K562 (cell line): ENCODE measurements at regions not wholly inside any gene's neighbourhood (a gene's known extent, or its start where the extent isn't known, plus 50 kb on each side); places are given as distances from the start of the nearest gene placed in this dataset.

ENCODE experiments used
- ATAC-seq: fragments of 200-7000 bp; cut with Tn5 transposase; 3 replicates; pipeline ENCODE4 v1.9.1; 2020; ENCODE audit warnings: moderate library complexity
- BruUV-seq: library from RNA; stranded (reverse); fragments of 400-500 nt; replicated peaks from 2 replicates; lab custom pipeline; 2021; lab: Mats Ljungman, UMichigan
- CTCF ChIA-PET: fragments of 300-600 bp; formaldehyde crosslinking; extraction: SDS; loops from one replicate; lab custom pipeline; 2021; ENCODE audit warnings: low intra/inter-chr PET ratio; lab: Yijun Ruan, JAX
- POLR2A ChIA-PET: fragments of 300-600, 350-650 bp; sonication (Branson Sonifier 250); formaldehyde crosslinking; extraction: SDS; loops from one replicate; lab custom pipeline; 2021; ENCODE audit warnings: antibody characterized with exemption, inconsistent platforms; lab: Yijun Ruan, JAX
- DNase-seq, 4 experiments: peaks; one replicate each; pipeline versions ENCODE4 v3.0.0 to v3.0.0-alpha.2; 2011 to 2018; ENCODE audit warnings: low spot score in 3 of 4, mixed read lengths in 3 of 4; ENCODE audit errors: extremely low read depth in 1 of 4
- FAIRE-seq: peaks from 2 replicates; lab custom pipeline; 2011; peaks lifted over from hg19 to GRCh38; lab: Jason Lieb, UNC
- H2AFZ ChIP-seq: 2 replicates; pipeline ENCODE4 v1.6.0; 2011; ENCODE audit warnings: low read depth, low read length, control low read depth, inconsistent platforms
- H3K27ac ChIP-seq: fragments of 200-600 bp; 3 replicates; pipeline ENCODE4 v1.8.0; 2011; ENCODE audit warnings: low read depth, mild to moderate bottlenecking, control low read depth, inconsistent platforms, low read length, moderate library complexity, mixed read lengths; ENCODE audit errors: extremely low read depth
- H3K27me3 ChIP-seq, 2 experiments: fragments of 300-600 bp in 1 of 2; 2 replicates in 1 of 2; 3 replicates in 1 of 2; pipeline versions ENCODE4 v1.6.0 to v1.8.0; 2011; ENCODE audit warnings: inconsistent platforms in 2 of 2, low read length in 2 of 2, mild to moderate bottlenecking in 1 of 2, mixed read lengths in 1 of 2, moderate library complexity in 1 of 2; ENCODE audit not compliant: control insufficient read depth in 2 of 2, insufficient read depth in 2 of 2
- H3K36me3 ChIP-seq: fragments of 300-600 bp; 3 replicates; pipeline ENCODE4 v1.8.0; 2011; ENCODE audit warnings: mild to moderate bottlenecking, low read length, inconsistent platforms; ENCODE audit not compliant: control insufficient read depth, insufficient read depth
- H3K4me1 ChIP-seq, 2 experiments: fragments of 200-600 bp in 1 of 2; replicated peaks in 1 of 2; 2 replicates in 1 of 2; 3 replicates in 1 of 2; pipeline versions ENCODE4 v1.5.1 to v1.8.0; 2011; ENCODE audit warnings: inconsistent platforms in 2 of 2, low read length in 2 of 2, mild to moderate bottlenecking in 1 of 2, mixed read lengths in 1 of 2, moderate library complexity in 1 of 2; ENCODE audit not compliant: control insufficient read depth in 2 of 2, insufficient read depth in 2 of 2
- H3K4me2 ChIP-seq: 2 replicates; pipeline ENCODE4 v1.6.1; 2011; ENCODE audit warnings: low read length, control low read depth, inconsistent platforms, mixed read lengths; ENCODE audit not compliant: insufficient read depth
- H3K4me3 ChIP-seq: fragments of 200-600 bp; sonication (generic), shearing (Covaris generic); 2 replicates; pipeline ENCODE4 v1.5.1; 2016; ENCODE audit warnings: control low read depth, inconsistent platforms
- H3K79me2 ChIP-seq: fragments of 200-600 bp; 3 replicates; pipeline ENCODE4 v1.8.0; 2011; ENCODE audit warnings: low read length, inconsistent platforms; ENCODE audit not compliant: control insufficient read depth, insufficient read depth
- H3K9ac ChIP-seq, 2 experiments: 2 replicates each; pipeline versions ENCODE4 v1.6.0 to v1.6.1; 2011; ENCODE audit warnings: low read depth in 2 of 2, low read length in 2 of 2, control low read depth in 1 of 2, inconsistent platforms in 1 of 2, mild to moderate bottlenecking in 1 of 2, mixed read lengths in 1 of 2; ENCODE audit not compliant: insufficient read depth in 1 of 2
- H3K9me1 ChIP-seq: one replicate; pipeline ENCODE4 v1.6.0; 2011; ENCODE audit warnings: inconsistent platforms, mild to moderate bottlenecking, low read length, moderate library complexity; ENCODE audit not compliant: control insufficient read depth, insufficient read depth
- H3K9me3 ChIP-seq: replicated peaks from 2 replicates; pipeline ENCODE4 v1.5.1; 2011; ENCODE audit warnings: low read depth, low read length, inconsistent platforms; ENCODE audit not compliant: control insufficient read depth, insufficient read depth
- H4K20me1 ChIP-seq: replicated peaks from 2 replicates; pipeline ENCODE4 v1.6.1; 2011; ENCODE audit warnings: low read length, inconsistent platforms, mixed read lengths; ENCODE audit not compliant: control insufficient read depth, insufficient read depth
- EWSR1 ChIP-seq: fragments of 450-650 bp; IDR thresholded peaks from 2 replicates; pipeline ENCODE4 v1.6.1; 2018; ENCODE audit warnings: borderline replicate concordance, mild to moderate bottlenecking, low read depth, moderate library complexity; ENCODE audit not compliant: partially characterized antibody
- MYBL2 ChIP-seq, 2 experiments: fragments of 450-650 bp in 1 of 2; sonication (generic) in 1 of 2; formaldehyde crosslinking in 1 of 2; IDR thresholded peaks; 2 replicates each; pipeline versions ENCODE4 v1.6.1 to v1.8.1; 2017 to 2022; ENCODE audit warnings: borderline replicate concordance in 1 of 2, inconsistent platforms in 1 of 2, low read depth in 1 of 2, mild to moderate bottlenecking in 1 of 2, missing genetic modification reagents in 1 of 2, moderate library complexity in 1 of 2
- NFRKB ChIP-seq: fragments of 450-650 bp; IDR thresholded peaks from 2 replicates; pipeline ENCODE4 v1.6.1; 2016; ENCODE audit warnings: low read depth
- RNF219 ChIP-seq: fragments of 250-450 bp; sonication (Bioruptor Pico); IDR thresholded peaks from 2 replicates; pipeline ENCODE4 v1.5.0; 2022; ENCODE audit warnings: mild to moderate bottlenecking
- THAP7 ChIP-seq: fragments of 250-450 bp; sonication (Bioruptor Pico); IDR thresholded peaks from 2 replicates; pipeline ENCODE4 v1.5.0; 2021
- ZNF511 ChIP-seq: sonication (generic); formaldehyde crosslinking; IDR thresholded peaks from 2 replicates; pipeline ENCODE4 v1.8.0; 2022; ENCODE audit warnings: mild to moderate bottlenecking, missing genetic modification reagents
- WGBS: fragments of 100-300 bp; shearing (Covaris generic); methylation state at CpG from one replicate; pipeline ENCODE4 v1.1.6; 2016; ENCODE audit warnings: low coverage, mixed read lengths; ENCODE audit not compliant: insufficient coverage; ENCODE audit errors: missing lambda C conversion rate; 5-methylcytosine and 5-hydroxymethylcytosine counted together
- in situ Hi-C: fragments of 300-500 bp; cut with MboI; formaldehyde crosslinking; loops from 4 replicates; pipeline ENCODE4 v1.15.0; 2018; ENCODE audit warnings: inconsistent platforms, mixed read lengths
- intact Hi-C: fragments of 100-400 bp; cut with micrococcal nuclease; formaldehyde crosslinking; loops from 2 replicates; pipeline ENCODE4 v1.14.2; 2022

- no peaks in the 10 kb centered on the region for H3K27me3 ChIP-seq
- POLR2A ChIA-PET: no interaction called here
- WGBS: 0% methylated on average over 1 of the region's 1 CpG
- intact Hi-C loops: no loop called here
- in situ Hi-C loops: no loop called here
- H3K36me3 ChIP-seq: no peaks in the 10 kb centered on the region
- no peaks in the 10 kb centered on the region for H4K20me1 ChIP-seq
- no peak for TF ChIP-seq ZNF511 (CRISPR knock-in tag)
- TF ChIP-seq MYBL2 (IDR thresholded peaks at IDR 0.05; ENCODE audit: low read depth): no peak
- no peak for TF ChIP-seq MYBL2 (CRISPR knock-in tag; IDR thresholded peaks at IDR 0.05; ENCODE audit: borderline replicate concordance)
- no peak overlapping the region for H3K27ac ChIP-seq
- H3K9me3 ChIP-seq: no peaks in the 10 kb centered on the region
- FAIRE-seq (no peak), ATAC-seq (no peak), DNase-seq (no peak)
- no peak overlapping the region for H3K9ac ChIP-seq
- H3K9me1 ChIP-seq: no peaks in the 10 kb centered on the region
- no peak overlapping the region for H3K4me3 ChIP-seq
- BruUV-seq: no TSS peak
- H3K79me2 ChIP-seq: no peaks in the 10 kb centered on the region
- CTCF ChIA-PET: no interaction called here
- H2AFZ ChIP-seq: no peak overlapping the region
- no peak overlapping the region for H3K4me2 ChIP-seq
- H3K4me1 ChIP-seq: no peaks in the 10 kb centered on the region
These were observed 300.6 kb upstream of the PRMT6 start for GRCh38 chr1:106755682-106756406.

- no peak for ATAC-seq
- CTCF ChIA-PET: no interaction called here
These were observed 299.7 kb upstream of the PRMT6 start for GRCh38 chr1:106756752-106757151.

More at GRCh38 chr1:106756752-106757151, 299.7 kb upstream of the PRMT6 start:
- no peak for DNase-seq
- WGBS: 0% methylated on average over 1 of the region's 1 CpG
- no peaks in the 10 kb centered on the region for H3K4me1 ChIP-seq
- H3K9ac ChIP-seq: no peak overlapping the region
- FAIRE-seq: no peak
- H4K20me1 ChIP-seq: no peaks in the 10 kb centered on the region
- H3K4me2 ChIP-seq: no peak overlapping the region
- in situ Hi-C loops (no loop called here), intact Hi-C loops (no loop called here)
- H3K79me2 ChIP-seq: no peaks in the 10 kb centered on the region
- H3K27ac ChIP-seq: no peak overlapping the region
- no peaks in the 10 kb centered on the region for H3K9me3 ChIP-seq
- no TSS peak for BruUV-seq
- no peaks in the 10 kb centered on the region for H3K27me3 ChIP-seq
- H2AFZ ChIP-seq: no peak overlapping the region
- no peaks in the 10 kb centered on the region for H3K36me3 ChIP-seq
- no peak for TF ChIP-seq THAP7
- TF ChIP-seq RNF219 (CRISPR knock-in tag): no peak
- no peak for TF ChIP-seq NFRKB
- no peak for TF ChIP-seq EWSR1
- H3K4me3 ChIP-seq: no peak overlapping the region
- no peaks in the 10 kb centered on the region for H3K9me1 ChIP-seq
- POLR2A ChIA-PET: no interaction called here
